ENCODE measurements at regions not wholly inside any gene's neighbourhood (a gene's known extent, or its start where the extent isn't known, plus 50 kb on each side); places are given as distances from the start of the nearest gene placed in this dataset.
"Not testable (repeated sequence)": the region's sequence is repeated elsewhere in the genome, so short reads cannot be mapped to it uniquely, and the experiment has no call there.

GRCh38 chr12:19615384-19615725, 176.1 kb downstream of the AEBP2 start:
- no peaks in the 10 kb centered on the region for H3K27me3 ChIP-seq (replicated peaks)
- in situ Hi-C loops (cut with HindIII; ENCODE audit: low pct_ligation_motif_present, low sequenced_read_pairs): no loop called here
- no peak overlapping the region for H3K27ac ChIP-seq
- H3K36me3 ChIP-seq (replicated peaks): no peaks in the 10 kb centered on the region
- TF ChIP-seq CTCF (IDR thresholded peaks at IDR 0.05; ENCODE audit: low read depth, low read length, missing control alignments): no peak
- no peak overlapping the region for H3K4me3 ChIP-seq (ENCODE audit: low read depth, low read length)
- DNase-seq: no peak

GRCh38 chr12:19616781-19617180, 177.5 kb downstream of the AEBP2 start:
- in situ Hi-C loops (cut with HindIII; ENCODE audit: low pct_ligation_motif_present, low sequenced_read_pairs): no loop called here
- no peak for TF ChIP-seq CTCF (IDR thresholded peaks at IDR 0.05; ENCODE audit: low read depth, low read length, missing control alignments)
- DNase-seq: no peak

GRCh38 chr12:19620222-19620621, 180.9 kb downstream of the AEBP2 start:
- no peak overlapping the region for H3K27ac ChIP-seq
- no peaks in the 10 kb centered on the region for H3K27me3 ChIP-seq (replicated peaks)
- no peak for TF ChIP-seq CTCF (IDR thresholded peaks at IDR 0.05; ENCODE audit: low read depth, low read length, missing control alignments)
- H3K36me3 ChIP-seq (replicated peaks): no peaks in the 10 kb centered on the region
- DNase-seq: peak; percentile 65
- in situ Hi-C loops (cut with HindIII; ENCODE audit: low pct_ligation_motif_present, low sequenced_read_pairs): no loop called here
- no peak overlapping the region for H3K4me3 ChIP-seq (ENCODE audit: low read depth, low read length)

More at GRCh38 chr12:19616781-19617180, 177.5 kb downstream of the AEBP2 start:
- no peak overlapping the region for H3K27ac ChIP-seq
- no peaks in the 10 kb centered on the region for H3K27me3 ChIP-seq (replicated peaks)
- H3K4me3 ChIP-seq (ENCODE audit: low read depth, low read length): no peak overlapping the region
- H3K36me3 ChIP-seq (replicated peaks): no peaks in the 10 kb centered on the region

- H3K36me3 ChIP-seq (replicated peaks): no peaks in the 10 kb centered on the region
- in situ Hi-C loops (cut with HindIII; ENCODE audit: low pct_ligation_motif_present, low sequenced_read_pairs): no loop called here
- H3K27ac ChIP-seq: no peak overlapping the region
- no peak for DNase-seq
- no peaks in the 10 kb centered on the region for H3K27me3 ChIP-seq (replicated peaks)
- TF ChIP-seq CTCF (IDR thresholded peaks at IDR 0.05; ENCODE audit: low read depth, low read length, missing control alignments): no peak
- no peak overlapping the region for H3K4me3 ChIP-seq (ENCODE audit: low read depth, low read length)
Observed at GRCh38 chr12:19623751-19624399, 184.6 kb downstream of the AEBP2 start.

- H3K27me3 ChIP-seq (replicated peaks): no peaks in the 10 kb centered on the region
- peak; percentile 30 for DNase-seq
- no peak overlapping the region for H3K27ac ChIP-seq
- no peaks in the 10 kb centered on the region for H3K36me3 ChIP-seq (replicated peaks)
- no peak overlapping the region for H3K4me3 ChIP-seq (ENCODE audit: low read depth, low read length)
- TF ChIP-seq CTCF (IDR thresholded peaks at IDR 0.05; ENCODE audit: low read depth, low read length, missing control alignments): no peak
- in situ Hi-C loops (cut with HindIII; ENCODE audit: low pct_ligation_motif_present, low sequenced_read_pairs): no loop called here
Observed at GRCh38 chr12:19624491-19624890, 185.2 kb downstream of the AEBP2 start.

GRCh38 chr12:19625551-19625950, 186.3 kb downstream of the AEBP2 start:
- H3K27ac ChIP-seq; H3K36me3 ChIP-seq (replicated peaks); H3K27me3 ChIP-seq (replicated peaks); in situ Hi-C loops (cut with HindIII; ENCODE audit: low pct_ligation_motif_present, low sequenced_read_pairs); H3K4me3 ChIP-seq (ENCODE audit: low read depth, low read length): not testable (repeated sequence)
- DNase-seq: peak; percentile 80

Measured in brain microvascular endothelial cell (primary cell).